Upper lobe of left lung (tissue), 4 donors: ENCODE measurements at regions not wholly inside any gene's neighbourhood (a gene's known extent, or its start where the extent isn't known, plus 50 kb on each side); places are given as distances from the start of the nearest gene placed in this dataset.

Experiments
- CTCF ChIP-seq, 6 experiments: fragments of 450-650 bp in 4 of 6; fragments of 200-600 bp in 2 of 6; sonication (generic) in 2 of 6; IDR thresholded peaks; one replicate each; pipeline ENCODE4 v1.5.1; 2016 to 2019; ENCODE audit warnings: antibody characterized with exemption in 6 of 6
- EP300 ChIP-seq, 4 donors: sonication (generic); formaldehyde crosslinking; IDR thresholded peaks; one replicate each; pipeline ENCODE4 v1.5.1; 2017; ENCODE audit warnings: antibody characterized with exemption in 4 of 4, control low read depth in 2 of 4
- POLR2A ChIP-seq, 4 donors: fragments of 450-650 bp; IDR thresholded peaks; one replicate each; pipeline ENCODE4 v1.5.1; 2016 to 2017; ENCODE audit warnings: antibody characterized with exemption in 4 of 4, mild to moderate bottlenecking in 2 of 4
- POLR2AphosphoS5 ChIP-seq, 2 donors: sonication (generic); formaldehyde crosslinking; IDR thresholded peaks; one replicate each; pipeline ENCODE4 v1.5.1; 2017; ENCODE audit warnings: antibody characterized with exemption in 2 of 2

GRCh38 chr5:8230868-8231267 lies 361.9 kb downstream of the MTRR start:
- no peak for TF ChIP-seq CTCF (IDR thresholded peaks at IDR 0.05)
- TF ChIP-seq EP300 (IDR thresholded peaks at IDR 0.05) = no peak
- TF ChIP-seq POLR2AphosphoS5 (IDR thresholded peaks at IDR 0.05) = no peak
- TF ChIP-seq POLR2A (IDR thresholded peaks at IDR 0.05) = no peak
